OCI-LY1 (cell line): ENCODE measurements at regions not wholly inside any gene's neighbourhood (a gene's known extent, or its start where the extent isn't known, plus 50 kb on each side); places are given as distances from the start of the nearest gene placed in this dataset.

Source experiments
- H2AFZ ChIP-seq: fragments of 200-600 bp; sonication (generic), shearing (Covaris generic); 2 replicates; pipeline ENCODE4 v1.6.0; 2014; ENCODE audit warnings: antibody characterized with exemption, mild to moderate bottlenecking, low read length
- H3F3A ChIP-seq: fragments of 200-600 bp; sonication (generic), shearing (Covaris generic); 2 replicates; pipeline ENCODE4 v1.6.0; 2014; ENCODE audit warnings: mild to moderate bottlenecking, antibody characterized with exemption, low read length, moderate library complexity; ENCODE audit not compliant: insufficient read depth
- H3K27ac ChIP-seq: fragments of 200-600 bp; sonication (generic); 2 replicates; pipeline ENCODE4 v1.5.1; 2014; ENCODE audit warnings: low read length, mixed run types, mild to moderate bottlenecking, low read depth; ENCODE audit not compliant: poor library complexity, severe bottlenecking
- H3K27me3 ChIP-seq: fragments of 200-600 bp; sonication (generic); 2 replicates; pipeline ENCODE4 v1.6.0; 2014; ENCODE audit warnings: antibody characterized with exemption, mild to moderate bottlenecking, low read length, moderate library complexity; ENCODE audit not compliant: insufficient read depth
- H3K36me3 ChIP-seq: fragments of 200-600 bp; sonication (generic); 2 replicates; pipeline ENCODE4 v1.6.1; 2014; ENCODE audit warnings: mild to moderate bottlenecking, antibody characterized with exemption, low read length, moderate library complexity, mixed read lengths; ENCODE audit not compliant: insufficient read depth
- H3K4me1 ChIP-seq: fragments of 200-600 bp; sonication (generic); 2 replicates; pipeline ENCODE4 v1.5.1; 2014; ENCODE audit warnings: mild to moderate bottlenecking, low read length, moderate library complexity; ENCODE audit not compliant: insufficient read depth, severe bottlenecking
- H3K4me2 ChIP-seq: fragments of 200-600 bp; sonication (generic), shearing (Covaris generic); 2 replicates; pipeline ENCODE4 v1.6.1; 2014; ENCODE audit warnings: low read length
- H3K4me3 ChIP-seq: fragments of 200-600 bp; sonication (generic); 2 replicates; pipeline ENCODE4 v1.5.1; 2014; ENCODE audit warnings: low read length, low read depth, mild to moderate bottlenecking, mixed read lengths; ENCODE audit not compliant: poor library complexity, severe bottlenecking
- H3K79me2 ChIP-seq: fragments of 200-600 bp; shearing (Covaris generic); 2 replicates; pipeline ENCODE4 v1.6.1; 2016; ENCODE audit warnings: mixed run types, low read length, mixed read lengths; ENCODE audit not compliant: insufficient read depth
- H3K9ac ChIP-seq: fragments of 200-600 bp; sonication (generic), shearing (Covaris generic); 2 replicates; pipeline ENCODE4 v1.6.1; 2014; ENCODE audit warnings: mild to moderate bottlenecking, low read length, mixed read lengths
- H3K9me2 ChIP-seq: fragments of 200-600 bp; sonication (generic), shearing (Covaris generic); 2 replicates; pipeline ENCODE4 v1.6.1; 2014; ENCODE audit warnings: low read depth, mild to moderate bottlenecking, low read length, mixed read lengths
- H3K9me3 ChIP-seq: fragments of 200-600 bp; shearing (Covaris generic); 2 replicates; pipeline ENCODE4 v1.6.1; 2014; ENCODE audit warnings: low read length, mixed read lengths
- H4K20me1 ChIP-seq: fragments of 200-600 bp; sonication (generic), shearing (Covaris generic); 2 replicates; pipeline ENCODE4 v1.6.0; 2016; ENCODE audit warnings: mild to moderate bottlenecking, low read length; ENCODE audit not compliant: insufficient read depth
- CTCF ChIP-seq: fragments of 200-600 bp; sonication (generic), shearing (Covaris generic); IDR thresholded peaks from 2 replicates; pipeline ENCODE4 v1.5.1; 2017; ENCODE audit warnings: mild to moderate bottlenecking, antibody characterized with exemption, low read length, moderate library complexity, mixed read lengths
- EZH2 ChIP-seq: fragments of 200-600 bp; sonication (generic), shearing (Covaris generic); IDR thresholded peaks from 2 replicates; pipeline ENCODE4 v1.8.0; 2017; ENCODE audit warnings: borderline replicate concordance, mixed run types, mild to moderate bottlenecking, antibody characterized with exemption, low read length, moderate library complexity, mixed read lengths

- Histone ChIP-seq H3K9me2 (no peaks in the 10 kb centered on the region), H3K4me3 (no peak overlapping the region), H3K9ac (no peak overlapping the region), H3F3A (no peaks in the 10 kb centered on the region), H3K79me2 (no peaks in the 10 kb centered on the region), H2AFZ (no peak overlapping the region), H3K4me2 (no peak overlapping the region), H3K36me3 (no peaks in the 10 kb centered on the region), H3K9me3 (no peaks in the 10 kb centered on the region), H4K20me1 (no peaks in the 10 kb centered on the region), H3K27ac (no peak overlapping the region), H3K4me1 (no peaks in the 10 kb centered on the region), H3K27me3 (no peaks in the 10 kb centered on the region)
- TF ChIP-seq CTCF (no peak), EZH2 (no peak)
These were observed 550.7 kb downstream of the RIT2 start for GRCh38 chr18:42564761-42565160.

- no peaks in the 10 kb centered on the region for H3K36me3 ChIP-seq
- no peak overlapping the region for H3K4me3 ChIP-seq
- no peaks in the 10 kb centered on the region for H3K27me3 ChIP-seq
- no peak overlapping the region for H2AFZ ChIP-seq
- no peaks in the 10 kb centered on the region for H3K79me2 ChIP-seq
- no peak overlapping the region for H3K9ac ChIP-seq
- H3K4me1 ChIP-seq = no peaks in the 10 kb centered on the region
- no peak overlapping the region for H3K27ac ChIP-seq
- no peaks in the 10 kb centered on the region for H3K9me3 ChIP-seq
- no peaks in the 10 kb centered on the region for H3K9me2 ChIP-seq
- TF ChIP-seq EZH2 = no peak
- no peak for TF ChIP-seq CTCF
- no peaks in the 10 kb centered on the region for H4K20me1 ChIP-seq
- H3K4me2 ChIP-seq = no peak overlapping the region
- H3F3A ChIP-seq = no peaks in the 10 kb centered on the region
These were observed 546.7 kb downstream of the RIT2 start for GRCh38 chr18:42568773-42569172.

GRCh38 chr18:42574871-42575270 is 540.6 kb downstream of the RIT2 start:
- Histone ChIP-seq H3F3A (no peaks in the 10 kb centered on the region), H3K9ac (no peak overlapping the region), H3K9me3 (no peaks in the 10 kb centered on the region), H3K4me3 (no peak overlapping the region), H3K4me1 (no peaks in the 10 kb centered on the region), H4K20me1 (no peaks in the 10 kb centered on the region), H2AFZ (no peak overlapping the region), H3K36me3 (no peaks in the 10 kb centered on the region), H3K9me2 (no peaks in the 10 kb centered on the region), H3K27me3 (no peaks in the 10 kb centered on the region), H3K27ac (no peak overlapping the region), H3K79me2 (no peaks in the 10 kb centered on the region), H3K4me2 (no peak overlapping the region)
- TF ChIP-seq EZH2 (no peak), CTCF (no peak)
